CD4-positive, alpha-beta memory T cell (primary cell): ENCODE measurements at regions not wholly inside any gene's neighbourhood (a gene's known extent, or its start where the extent isn't known, plus 50 kb on each side); places are given as distances from the start of the nearest gene placed in this dataset.

Source experiments
- CTCF ChIA-PET: fragments of 350-600 bp; sonication (Branson Sonifier 250); formaldehyde crosslinking; loops from one replicate; lab custom pipeline; 2021; ENCODE audit warnings: inconsistent platforms; ENCODE audit not compliant: partially characterized antibody; lab: Charles Lee
- POLR2A ChIA-PET: fragments of 350-600 bp; sonication (Branson Sonifier 250); formaldehyde crosslinking; loops from one replicate; lab custom pipeline; 2021; ENCODE audit not compliant: partially characterized antibody; lab: Charles Lee
- DNase-seq, 5 donors: peaks; one replicate each; pipeline versions ENCODE4 v3.0.0 to v3.0.0-alpha.2; 2020 to 2022; ENCODE audit warnings: mixed read lengths in 1 of 5
- H3K27ac ChIP-seq: one replicate; pipeline ENCODE4 v1.7.0; 2013; ENCODE audit warnings: low read depth, low read length
- H3K27me3 ChIP-seq: 2 replicates; pipeline ENCODE4 v1.7.0; 2013; ENCODE audit warnings: mild to moderate bottlenecking, low read length, moderate library complexity; ENCODE audit not compliant: insufficient read depth
- H3K36me3 ChIP-seq: 2 replicates; pipeline ENCODE4 v1.7.0; 2013; ENCODE audit warnings: mild to moderate bottlenecking, low read length, moderate library complexity; ENCODE audit not compliant: insufficient read depth
- H3K4me1 ChIP-seq: 2 replicates; pipeline ENCODE4 v1.7.0; 2013; ENCODE audit warnings: mild to moderate bottlenecking, low read length, moderate library complexity; ENCODE audit not compliant: insufficient read depth
- H3K4me3 ChIP-seq, 2 donors: one replicate each; pipeline ENCODE4 v1.7.0; 2013; ENCODE audit warnings: low read length in 2 of 2, mild to moderate bottlenecking in 1 of 2
- H3K9me3 ChIP-seq, 2 donors: one replicate each; pipeline ENCODE4 v1.7.0; 2013; ENCODE audit warnings: low read length in 2 of 2, control low read depth in 1 of 2; ENCODE audit not compliant: control insufficient read depth in 1 of 2
- H3K27ac Mint-ChIP-seq, 7 donors: one replicate each; pipeline ENCODE4 v1.8.0; 2020 to 2021; ENCODE audit warnings: mixed read lengths in 7 of 7, mild to moderate bottlenecking in 6 of 7, inconsistent platforms in 3 of 7, moderate library complexity in 3 of 7
- H3K27me3 Mint-ChIP-seq, 2 donors: one replicate each; pipeline ENCODE4 v1.8.0; 2020 to 2021; ENCODE audit warnings: mixed read lengths in 2 of 2
- H3K36me3 Mint-ChIP-seq, 2 donors: one replicate each; pipeline ENCODE4 v1.8.0; 2020 to 2021; ENCODE audit warnings: mixed read lengths in 2 of 2, inconsistent platforms in 1 of 2, mild to moderate bottlenecking in 1 of 2
- H3K4me1 Mint-ChIP-seq, 4 donors: one replicate each; pipeline ENCODE4 v1.8.0; 2020 to 2021; ENCODE audit warnings: mixed read lengths in 4 of 4, mild to moderate bottlenecking in 1 of 4
- H3K4me3 Mint-ChIP-seq, 8 donors: one replicate each; pipeline ENCODE4 v1.8.0; 2020 to 2021; ENCODE audit warnings: mixed read lengths in 8 of 8, mild to moderate bottlenecking in 7 of 8, moderate library complexity in 6 of 8, inconsistent platforms in 3 of 8
- H3K9me3 Mint-ChIP-seq, 8 donors: one replicate each; pipeline ENCODE4 v1.8.0; 2020 to 2021; ENCODE audit warnings: mixed read lengths in 8 of 8, mild to moderate bottlenecking in 5 of 8, inconsistent platforms in 3 of 8, moderate library complexity in 1 of 8
- intact Hi-C: fragments of 100-400 bp; cut with micrococcal nuclease; formaldehyde crosslinking; loops from one replicate; pipeline ENCODE4 v1.15.1; 2023

DNA sequence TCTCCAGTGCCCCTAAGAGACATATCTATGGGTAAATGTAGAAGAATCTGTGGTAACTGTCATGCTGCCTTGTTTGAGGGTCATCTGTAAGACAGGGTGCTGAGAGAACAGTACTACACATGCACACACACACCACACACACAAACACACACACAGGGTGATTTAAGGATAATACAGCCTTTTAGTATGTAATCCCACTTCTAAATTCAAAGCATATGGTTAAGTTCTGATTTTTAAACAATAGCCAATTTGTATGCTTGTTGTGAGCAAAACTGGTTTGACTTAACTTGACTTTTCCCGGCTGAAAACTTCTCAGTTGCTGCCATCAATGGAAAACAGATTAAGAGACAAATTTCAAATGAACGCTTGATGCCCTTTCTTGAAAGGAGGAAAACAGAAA, 241.8 kb downstream of the ADGRG6 start:
- Mint-ChIP-seq H3K36me3 (no peaks in the 10 kb centered on the region), H3K27ac (no peak overlapping the region), H3K9me3 (no peaks in the 10 kb centered on the region), H3K27me3 (peaks cover 0 to 2% of the 10 kb centered on the region in 2 donors), H3K4me3 (no peak overlapping the region), H3K4me1 (peaks cover 0 to 7% (median 6%) of the 10 kb centered on the region in 4 donors)
- intact Hi-C loops, result no loop called here
- Histone ChIP-seq H3K9me3 (no peaks in the 10 kb centered on the region), H3K27me3 (no peaks in the 10 kb centered on the region), H3K27ac (no peak overlapping the region), H3K4me3 (no peak overlapping the region), H3K4me1 (no peaks in the 10 kb centered on the region), H3K36me3 (no peaks in the 10 kb centered on the region)
- ChIA-PET POLR2A (no interaction called here), CTCF (no interaction called here)
- no peak for DNase-seq

DNA sequence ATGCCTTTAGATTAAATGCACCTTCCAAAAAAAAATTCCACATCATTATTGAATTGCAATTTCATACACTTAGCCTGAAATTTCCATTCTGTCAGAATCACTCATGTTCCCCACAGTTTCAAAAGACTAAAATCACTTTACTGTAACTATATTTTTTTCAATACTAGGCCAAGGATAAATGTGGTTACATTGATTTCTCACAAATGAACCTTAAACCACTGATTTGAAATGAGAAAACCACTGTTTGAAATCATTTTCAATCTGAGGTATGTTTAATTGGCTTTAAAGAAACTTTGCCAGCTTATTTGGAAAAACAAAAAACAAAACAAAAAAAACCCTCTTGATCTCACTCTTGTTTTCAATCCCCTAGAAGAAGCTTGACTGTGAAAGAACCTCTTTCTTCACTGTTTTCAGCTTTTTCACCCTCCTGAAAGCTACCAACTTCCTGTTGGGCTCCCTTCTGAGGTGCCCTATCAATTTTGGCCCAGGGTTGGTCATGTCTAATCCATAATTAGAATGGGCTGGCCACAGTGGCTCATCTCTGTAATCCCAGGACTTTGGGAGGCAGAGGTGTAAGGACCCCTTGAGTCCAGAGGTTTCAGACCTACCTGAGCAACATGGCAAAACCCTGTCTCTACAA, 242.5 kb downstream of the ADGRG6 start:
- H3K9me3 Mint-ChIP-seq, result peaks cover 0 to 1% (median 0%) of the 10 kb centered on the region in 8 donors
- Histone ChIP-seq H3K27me3 (no peaks in the 10 kb centered on the region), H3K27ac (no peak overlapping the region), H3K4me3 (no peak overlapping the region), H3K36me3 (no peaks in the 10 kb centered on the region), H3K9me3 (no peaks in the 10 kb centered on the region), H3K4me1 (no peaks in the 10 kb centered on the region)
- ChIA-PET CTCF (interaction anchor here (0.7 kb wide), 1 partner anchor 142 kb away, joined by 3 read pairs; no protein-coding TSS in a partner anchor), POLR2A (no interaction called here)
- H3K27me3 Mint-ChIP-seq, result peaks cover 0 to 2% of the 10 kb centered on the region in 2 donors
- H3K36me3 Mint-ChIP-seq, result no peaks in the 10 kb centered on the region
- H3K4me1 Mint-ChIP-seq, result peaks cover 5 to 13% (median 10%) of the 10 kb centered on the region in 4 donors
- peak overlapping the region in 1 of 8 donors; percentile 32 for H3K4me3 Mint-ChIP-seq
- intact Hi-C loops, result no loop called here
- H3K27ac Mint-ChIP-seq, result peak overlapping the region in 1 of 7 donors; percentile 7
- DNase-seq, result no peak

DNA sequence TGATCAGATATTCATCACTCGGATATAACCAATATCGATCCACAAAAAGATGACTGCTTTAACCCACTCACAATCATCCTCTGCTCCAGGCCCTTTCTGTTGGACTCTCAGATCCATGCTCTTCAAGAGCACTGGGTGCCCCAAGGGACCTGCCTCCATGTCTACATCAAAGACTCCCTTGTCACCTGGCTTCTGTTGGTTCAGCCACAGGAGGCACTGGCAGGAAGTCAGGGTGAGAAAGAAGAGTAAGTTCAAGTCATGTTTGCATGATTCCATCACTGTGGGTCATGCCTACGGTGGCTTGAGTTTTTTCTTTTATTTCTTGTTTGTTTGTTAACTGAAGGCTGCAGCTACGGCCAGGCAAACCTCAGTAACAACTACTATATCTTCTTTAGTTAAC, 243.3 kb downstream of the ADGRG6 start:
- Mint-ChIP-seq H3K27me3 (peaks cover 0 to 2% of the 10 kb centered on the region in 2 donors), H3K4me1 (peaks cover 8 to 15% (median 12%) of the 10 kb centered on the region in 4 donors), H3K9me3 (peaks cover 0 to 1% (median 0%) of the 10 kb centered on the region in 8 donors), H3K4me3 (peak overlapping the region in 1 of 8 donors; percentile 19), H3K36me3 (no peaks in the 10 kb centered on the region), H3K27ac (peak overlapping the region in 1 of 7 donors; percentile 25)
- no peaks in the 10 kb centered on the region for H3K36me3 ChIP-seq
- H3K27ac ChIP-seq, result no peak overlapping the region
- H3K4me3 ChIP-seq, result no peak overlapping the region
- ChIA-PET POLR2A (no interaction called here), CTCF (no interaction called here)
- intact Hi-C loops, result no loop called here
- H3K9me3 ChIP-seq, result no peaks in the 10 kb centered on the region
- H3K4me1 ChIP-seq, result no peaks in the 10 kb centered on the region
- H3K27me3 ChIP-seq, result no peaks in the 10 kb centered on the region
- no peak for DNase-seq

DNA sequence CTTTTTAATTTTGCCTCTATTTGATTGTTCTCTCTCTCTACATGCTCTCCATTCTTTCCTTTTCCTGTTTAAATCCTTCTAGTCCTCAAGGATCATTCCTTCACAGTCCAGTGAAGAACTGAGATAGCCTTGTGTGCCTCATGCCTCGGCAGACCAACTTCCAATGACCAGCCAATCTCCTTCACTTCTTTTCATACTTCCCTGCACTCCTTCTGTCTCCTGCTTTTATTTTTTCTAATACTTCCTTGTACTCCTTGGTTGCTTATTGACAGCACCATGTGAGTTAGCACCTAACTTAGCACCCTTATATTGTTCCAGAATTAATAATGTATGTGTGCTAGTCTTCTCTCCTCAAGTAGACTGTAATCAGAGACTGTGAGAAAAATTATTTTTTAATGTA, 246.8 kb downstream of the ADGRG6 start:
- intact Hi-C loops, result no loop called here
- no peak overlapping the region for H3K27ac ChIP-seq
- no peak for DNase-seq
- Mint-ChIP-seq H3K27me3 (peaks cover 0 to 3% of the 10 kb centered on the region in 2 donors), H3K4me3 (no peak overlapping the region), H3K36me3 (no peaks in the 10 kb centered on the region), H3K9me3 (peaks cover 0 to 1% (median 0%) of the 10 kb centered on the region in 8 donors), H3K27ac (peak overlapping the region in 2 of 7 donors; percentile 14 to 53), H3K4me1 (peaks cover 8 to 15% (median 12%) of the 10 kb centered on the region in 4 donors)
- no peak overlapping the region for H3K4me3 ChIP-seq
- H3K27me3 ChIP-seq, result no peaks in the 10 kb centered on the region
- no peaks in the 10 kb centered on the region for H3K4me1 ChIP-seq
- H3K36me3 ChIP-seq, result no peaks in the 10 kb centered on the region
- no peaks in the 10 kb centered on the region for H3K9me3 ChIP-seq
- ChIA-PET POLR2A (no interaction called here), CTCF (no interaction called here)

DNA sequence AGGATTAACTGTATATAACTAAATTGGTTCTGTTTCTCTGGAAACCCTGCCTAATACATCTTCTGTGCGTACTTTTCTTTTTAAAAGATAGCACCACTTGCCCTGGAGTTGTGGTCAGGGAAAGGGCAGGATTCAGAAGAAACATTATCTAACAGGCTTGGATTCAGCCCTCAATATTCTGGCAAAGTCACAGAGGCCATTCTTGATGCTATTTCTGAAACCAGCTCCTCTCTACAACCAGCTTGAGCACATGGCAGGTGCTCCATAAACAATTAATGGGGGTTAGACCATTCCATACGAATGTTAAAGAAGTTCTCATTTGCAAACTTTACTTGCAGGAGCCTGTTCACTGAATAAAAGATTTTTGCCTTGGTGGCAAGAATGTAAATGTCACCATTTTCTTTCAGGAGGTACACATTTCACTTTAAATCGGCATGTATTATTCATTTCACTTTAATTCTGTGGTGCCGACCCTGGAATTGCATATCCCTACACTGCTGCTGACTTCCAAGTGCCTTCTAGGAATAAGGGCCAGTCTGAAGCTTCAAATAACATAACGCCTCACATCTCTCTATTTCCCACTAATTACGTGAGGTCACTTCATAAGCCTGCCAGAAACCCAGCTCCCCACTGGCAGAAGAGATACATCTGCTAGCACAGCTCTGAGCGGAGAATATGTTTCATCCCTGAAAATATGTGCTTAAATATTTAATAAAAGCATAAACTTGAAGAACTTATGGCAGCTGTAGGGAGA, 248.7 kb downstream of the ADGRG6 start:
- peaks cover 0 to 1% (median 0%) of the 10 kb centered on the region in 8 donors for H3K9me3 Mint-ChIP-seq
- Histone ChIP-seq H3K9me3 (no peaks in the 10 kb centered on the region), H3K4me3 (no peak overlapping the region), H3K27me3 (no peaks in the 10 kb centered on the region), H3K4me1 (no peaks in the 10 kb centered on the region), H3K27ac (no peak overlapping the region), H3K36me3 (no peaks in the 10 kb centered on the region)
- H3K4me3 Mint-ChIP-seq, result no peak overlapping the region
- peaks cover 7 to 10% (median 8%) of the 10 kb centered on the region in 4 donors for H3K4me1 Mint-ChIP-seq
- H3K27ac Mint-ChIP-seq, result no peak overlapping the region
- intact Hi-C loops, result no loop called here
- DNase-seq, result no peak
- ChIA-PET CTCF (interaction anchor here (1.6 kb wide), 1 partner anchor 15 kb away, joined by 7 read pairs; no protein-coding TSS in a partner anchor), POLR2A (no interaction called here)
- peaks cover 0 to 3% of the 10 kb centered on the region in 2 donors for H3K27me3 Mint-ChIP-seq
- no peaks in the 10 kb centered on the region for H3K36me3 Mint-ChIP-seq

DNA sequence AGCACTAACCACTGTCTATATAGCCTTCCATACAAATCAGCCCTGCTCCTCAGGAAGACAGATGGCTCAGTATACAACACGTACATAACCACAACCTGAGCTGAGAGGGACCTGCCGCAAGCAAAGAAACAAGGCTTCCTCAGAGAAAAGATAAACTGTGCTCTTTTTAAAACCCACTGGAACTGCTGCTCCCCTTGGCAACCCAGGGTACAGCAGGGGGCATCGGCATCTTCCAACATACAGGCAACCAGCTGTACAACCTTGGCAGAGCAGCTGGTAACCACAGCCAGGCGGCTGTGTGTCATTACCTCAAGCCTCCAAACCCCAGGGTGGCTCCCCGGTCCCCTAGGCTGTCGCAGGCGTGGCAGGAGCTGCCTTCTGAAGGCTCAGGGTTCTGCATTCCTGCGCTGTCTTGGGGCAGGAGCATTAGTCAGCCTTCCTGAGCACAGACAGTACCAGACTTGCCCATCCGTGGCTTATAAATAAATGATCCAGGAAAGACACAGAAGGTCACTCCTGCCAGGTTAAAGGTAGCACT, 249.5 kb downstream of the ADGRG6 start:
- DNase-seq, result peak in 2 of 5 donors; percentile 21 to 28
- Mint-ChIP-seq H3K36me3 (no peaks in the 10 kb centered on the region), H3K27me3 (peaks cover 0 to 3% of the 10 kb centered on the region in 2 donors), H3K4me3 (peak overlapping the region in 4 of 8 donors; percentile 19 to 47 (median 32)), H3K27ac (no peak overlapping the region), H3K9me3 (peaks cover 0 to 2% (median 0%) of the 10 kb centered on the region in 8 donors), H3K4me1 (peaks cover 7 to 10% (median 8%) of the 10 kb centered on the region in 4 donors)
- no peak overlapping the region for H3K27ac ChIP-seq
- H3K4me1 ChIP-seq, result no peaks in the 10 kb centered on the region
- H3K4me3 ChIP-seq, result no peak overlapping the region
- ChIA-PET POLR2A (no interaction called here), CTCF (interaction anchor here (1.6 kb wide), 1 partner anchor 15 kb away, joined by 7 read pairs; no protein-coding TSS in a partner anchor)
- H3K27me3 ChIP-seq, result no peaks in the 10 kb centered on the region
- intact Hi-C loops, result no loop called here
- H3K9me3 ChIP-seq, result no peaks in the 10 kb centered on the region
- H3K36me3 ChIP-seq, result no peaks in the 10 kb centered on the region

DNA sequence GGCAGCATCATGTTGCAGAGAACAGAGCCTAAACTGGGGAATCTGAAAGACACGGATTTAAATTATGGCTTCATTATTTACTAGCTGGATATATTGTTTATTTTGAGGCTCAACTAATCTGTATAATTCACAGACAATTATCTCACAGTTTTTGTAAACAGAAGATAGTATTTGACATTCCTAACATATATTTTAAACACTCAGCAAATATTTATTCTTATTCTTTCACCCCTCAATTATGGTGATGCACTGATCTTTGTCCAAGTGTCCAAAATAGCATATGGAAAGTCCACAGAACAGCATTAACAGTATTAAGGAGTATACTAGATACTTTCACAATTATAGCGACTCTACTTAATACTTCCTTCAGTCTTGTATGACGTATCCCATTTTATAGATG, 257.0 kb downstream of the ADGRG6 start:
- ChIA-PET CTCF (interaction anchor here (1.4 kb wide), 2 partner anchors 8 to 9 kb away, joined by 4 read pairs; no protein-coding TSS in a partner anchor), POLR2A (no interaction called here)
- peaks cover 21% of the 10 kb centered on the region for H3K4me1 ChIP-seq
- H3K4me3 ChIP-seq, result no peak overlapping the region
- Mint-ChIP-seq H3K4me3 (no peak overlapping the region), H3K27ac (no peak overlapping the region), H3K27me3 (no peaks in the 10 kb centered on the region), H3K9me3 (peaks cover 0 to 4% (median under 1%) of the 10 kb centered on the region in 8 donors), H3K36me3 (no peaks in the 10 kb centered on the region), H3K4me1 (peaks cover 12 to 24% (median 18%) of the 10 kb centered on the region in 4 donors)
- no peaks in the 10 kb centered on the region for H3K36me3 ChIP-seq
- no peak overlapping the region for H3K27ac ChIP-seq
- no peak for DNase-seq
- intact Hi-C loops, result no loop called here
- H3K9me3 ChIP-seq, result no peaks in the 10 kb centered on the region
- no peaks in the 10 kb centered on the region for H3K27me3 ChIP-seq
